GM12878 (cell line): ENCODE measurements at regions not wholly inside any gene's neighbourhood (a gene's known extent, or its start where the extent isn't known, plus 50 kb on each side); places are given as distances from the start of the nearest gene placed in this dataset.

Source experiments
- ATAC-seq: fragments of 200-7000 bp; cut with Tn5 transposase; 3 replicates; pipeline ENCODE4 v1.9.1; 2020; ENCODE audit warnings: mild to moderate bottlenecking, moderate library complexity
- BruUV-seq: library from RNA; stranded (reverse); fragments of 400-500 nt; replicated peaks from 2 replicates; lab custom pipeline; 2021; lab: Mats Ljungman, UMichigan
- CTCF ChIA-PET: fragments of 300-600 bp; sonication (Branson Sonifier 250); formaldehyde crosslinking; extraction: SDS; loops from one replicate; lab custom pipeline; 2021; ENCODE audit warnings: inconsistent platforms; lab: Yijun Ruan, JAX
- POLR2A ChIA-PET: fragments of 350-600 bp; formaldehyde crosslinking; extraction: SDS; loops from one replicate; lab custom pipeline; 2021; ENCODE audit warnings: inconsistent platforms; lab: Charles Lee
- RAD21 ChIA-PET: fragments of 300-600 bp; sonication (Branson Sonifier 250); formaldehyde crosslinking; loops from one replicate; lab custom pipeline; 2023; ENCODE audit warnings: antibody characterized with exemption; ENCODE audit not compliant: unreplicated experiment; lab: Charles Lee
- SMC1A ChIA-PET: fragments of 300-600 bp; sonication (Branson Sonifier 250); formaldehyde crosslinking; loops from one replicate; lab custom pipeline; 2023; ENCODE audit not compliant: unreplicated experiment, uncharacterized antibody; lab: Charles Lee
- DNase-seq: peaks from one replicate; pipeline ENCODE4 v3.0.0-alpha.2; 2011; ENCODE audit warnings: low read depth, low spot score
- FAIRE-seq: peaks from 3 replicates; lab custom pipeline; 2011; peaks lifted over from hg19 to GRCh38; lab: Jason Lieb, UNC
- H2AFZ ChIP-seq: 2 replicates; pipeline ENCODE4 v1.6.0; 2011; ENCODE audit warnings: low read depth, low read length, control low read depth; ENCODE audit not compliant: control insufficient read depth
- H3K27ac ChIP-seq: 2 replicates; pipeline ENCODE4 v1.5.1; 2011; ENCODE audit warnings: control low read depth; ENCODE audit not compliant: control insufficient read depth, insufficient read depth
- H3K27me3 ChIP-seq, 2 experiments: replicated peaks in 1 of 2; 2 replicates each; pipeline versions ENCODE4 v1.6.0 to v1.6.1; 2011; ENCODE audit warnings: low read length in 1 of 2; ENCODE audit not compliant: control insufficient read depth in 2 of 2, insufficient read depth in 2 of 2
- H3K36me3 ChIP-seq, 2 experiments: 2 replicates each; pipeline ENCODE4 v1.5.1; 2011; ENCODE audit warnings: low read length in 1 of 2; ENCODE audit not compliant: control insufficient read depth in 2 of 2, insufficient read depth in 2 of 2
- H3K4me1 ChIP-seq: 2 replicates; pipeline ENCODE4 v1.6.1; 2011; ENCODE audit warnings: mild to moderate bottlenecking, low read length, moderate library complexity, mixed read lengths; ENCODE audit not compliant: control insufficient read depth, insufficient read depth
- H3K4me2 ChIP-seq: 2 replicates; pipeline ENCODE4 v1.6.0; 2011; ENCODE audit warnings: control low read depth; ENCODE audit not compliant: control insufficient read depth, insufficient read depth
- H3K4me3 ChIP-seq: fragments of 200-600 bp; sonication (generic); 2 replicates; pipeline ENCODE4 v1.5.1; 2016
- H3K79me2 ChIP-seq: 2 replicates; pipeline ENCODE4 v1.6.0; 2011; ENCODE audit warnings: low read length; ENCODE audit not compliant: control insufficient read depth, insufficient read depth
- H3K9ac ChIP-seq: 2 replicates; pipeline ENCODE4 v1.8.0; 2011; ENCODE audit warnings: low read length, control low read depth, mixed read lengths; ENCODE audit not compliant: control insufficient read depth, insufficient read depth
- H3K9me3 ChIP-seq: replicated peaks from 3 replicates; pipeline ENCODE4 v1.5.1; 2011; ENCODE audit warnings: mild to moderate bottlenecking, low read length; ENCODE audit not compliant: control insufficient read depth, insufficient read depth
- H4K20me1 ChIP-seq: 2 replicates; pipeline ENCODE4 v1.6.0; 2011; ENCODE audit not compliant: control insufficient read depth, insufficient read depth
- CREB1 ChIP-seq: IDR thresholded peaks from 2 replicates; pipeline ENCODE4 v1.6.1; 2012; ENCODE audit warnings: low read depth, mild to moderate bottlenecking, inconsistent platforms
- CREM ChIP-seq: IDR thresholded peaks from 2 replicates; pipeline ENCODE4 v1.6.1; 2014; ENCODE audit warnings: antibody characterized with exemption, low read depth
- ETV6 ChIP-seq, 2 experiments: fragments of 450-650 bp in 1 of 2; IDR thresholded peaks in 1 of 2; conservative IDR thresholded peaks in 1 of 2; 2 replicates each; pipeline ENCODE4 v1.6.1; 2014; ENCODE audit warnings: antibody characterized with exemption in 1 of 2, borderline replicate concordance in 1 of 2, low read depth in 1 of 2, mild to moderate bottlenecking in 1 of 2, moderate library complexity in 1 of 2
- FOXM1 ChIP-seq: IDR thresholded peaks from 2 replicates; pipeline ENCODE4 v1.6.1; 2012; ENCODE audit warnings: low read depth, mild to moderate bottlenecking, inconsistent platforms, low read length, moderate library complexity
- JUNB ChIP-seq: IDR thresholded peaks from 2 replicates; pipeline ENCODE4 v1.6.1; 2016; ENCODE audit warnings: antibody characterized with exemption, mild to moderate bottlenecking
- MEF2A ChIP-seq: IDR thresholded peaks from 2 replicates; pipeline ENCODE4 v1.6.1; 2011; ENCODE audit warnings: low read depth, mild to moderate bottlenecking, low read length, moderate library complexity; ENCODE audit not compliant: insufficient read depth
- NR2C1 ChIP-seq: fragments of 450-650 bp; IDR thresholded peaks from 2 replicates; pipeline ENCODE4 v1.6.1; 2017; ENCODE audit warnings: antibody characterized with exemption, mild to moderate bottlenecking, moderate library complexity
- NR2C2 ChIP-seq: IDR thresholded peaks from 2 replicates; pipeline ENCODE4 v1.6.1; 2011; ENCODE audit warnings: borderline replicate concordance, low read depth; ENCODE audit not compliant: control insufficient read depth, insufficient read length
- POLR2AphosphoS2 ChIP-seq: IDR thresholded peaks from 2 replicates; pipeline ENCODE4 v1.6.1; 2011; ENCODE audit warnings: low read depth, mild to moderate bottlenecking, low read length, improper control_type of control experiment, moderate library complexity
- RB1 ChIP-seq: fragments of 450-650 bp; formaldehyde crosslinking; IDR thresholded peaks from 2 replicates; pipeline ENCODE4 v1.6.1; 2017; ENCODE audit warnings: mild to moderate bottlenecking, borderline replicate concordance
- TAF1 ChIP-seq: IDR thresholded peaks from 2 replicates; pipeline ENCODE4 v1.6.1; 2011; ENCODE audit warnings: mild to moderate bottlenecking, low read depth, low read length, borderline replicate concordance
- TCF3 ChIP-seq: IDR thresholded peaks from 2 replicates; pipeline ENCODE4 v1.6.1; 2012; ENCODE audit warnings: low read depth, mild to moderate bottlenecking, low read length, borderline replicate concordance; ENCODE audit not compliant: insufficient read depth
- ZBED1 ChIP-seq: IDR thresholded peaks from 2 replicates; pipeline ENCODE4 v1.6.1; 2016; ENCODE audit warnings: borderline replicate concordance
- ZNF207 ChIP-seq: fragments of 450-650 bp; IDR thresholded peaks from 2 replicates; pipeline ENCODE4 v1.6.1; 2014; ENCODE audit warnings: antibody characterized with exemption, mild to moderate bottlenecking, borderline replicate concordance
- WGBS: methylation state at CpG from one replicate; pipeline ENCODE4 v1.1.6; 2016; ENCODE audit warnings: low lambda C conversion rate; ENCODE audit not compliant: insufficient replicate concordance, insufficient coverage; ENCODE audit errors: missing lambda C conversion rate; 5-methylcytosine and 5-hydroxymethylcytosine counted together
- in situ Hi-C: fragments of 300-500 bp; cut with MboI; formaldehyde crosslinking; loops from 9 replicates; pipeline ENCODE4 v1.14.3; 2018; ENCODE audit warnings: mixed read lengths
- intact Hi-C: fragments of 100-400 bp; cut with micrococcal nuclease; formaldehyde crosslinking; loops from one replicate; pipeline ENCODE4 v1.14.2; 2022; ENCODE audit not compliant: unreplicated experiment
- TF ChIP-seq, protein P1 (sequence below): IDR thresholded peaks from 2 replicates; pipeline ENCODE4 v1.6.1; 2011; ENCODE audit warnings: borderline replicate concordance, low read depth, mild to moderate bottlenecking, moderate library complexity, low read length; ENCODE audit not compliant: insufficient read depth, poor library complexity, severe bottlenecking

GRCh38 chr2:156151351-156151750 is 181.2 kb downstream of the NR4A2 start:
- no peak for TF ChIP-seq ZNF207
- no peak for TF ChIP-seq NR2C2
- no peak for TF ChIP-seq ZBED1
- no peak for TF ChIP-seq RB1
- TF ChIP-seq, all 136 proteins: peak for 0
- in situ Hi-C loops = no loop called here
- H3K27me3 ChIP-seq = no peaks in the 10 kb centered on the region
- ChIA-PET CTCF (interaction anchor here (0.5 to 0.6 kb wide), 2 partner anchors 20 to 34 kb away, joined by 3 read pairs; no protein-coding TSS in a partner anchor), RAD21 (no interaction called here), SMC1A (no interaction called here), POLR2A (no interaction called here)
- no peaks in the 10 kb centered on the region for H3K4me1 ChIP-seq
- H2AFZ ChIP-seq = no peak overlapping the region
- ATAC-seq (no peak), FAIRE-seq (no peak), DNase-seq (no peak)
- no peaks in the 10 kb centered on the region for H3K9me3 ChIP-seq
- no peaks in the 10 kb centered on the region for H4K20me1 ChIP-seq
- no peak overlapping the region for H3K9ac ChIP-seq
- no peak overlapping the region for H3K4me2 ChIP-seq
- BruUV-seq = no TSS peak
- no peak overlapping the region for H3K27ac ChIP-seq
- no peak overlapping the region for H3K4me3 ChIP-seq
- 83% methylated on average over 1 of the region's 1 CpG for WGBS
- H3K36me3 ChIP-seq = no peaks in the 10 kb centered on the region
- H3K79me2 ChIP-seq = no peaks in the 10 kb centered on the region
- intact Hi-C loops = no loop called here

DNA sequence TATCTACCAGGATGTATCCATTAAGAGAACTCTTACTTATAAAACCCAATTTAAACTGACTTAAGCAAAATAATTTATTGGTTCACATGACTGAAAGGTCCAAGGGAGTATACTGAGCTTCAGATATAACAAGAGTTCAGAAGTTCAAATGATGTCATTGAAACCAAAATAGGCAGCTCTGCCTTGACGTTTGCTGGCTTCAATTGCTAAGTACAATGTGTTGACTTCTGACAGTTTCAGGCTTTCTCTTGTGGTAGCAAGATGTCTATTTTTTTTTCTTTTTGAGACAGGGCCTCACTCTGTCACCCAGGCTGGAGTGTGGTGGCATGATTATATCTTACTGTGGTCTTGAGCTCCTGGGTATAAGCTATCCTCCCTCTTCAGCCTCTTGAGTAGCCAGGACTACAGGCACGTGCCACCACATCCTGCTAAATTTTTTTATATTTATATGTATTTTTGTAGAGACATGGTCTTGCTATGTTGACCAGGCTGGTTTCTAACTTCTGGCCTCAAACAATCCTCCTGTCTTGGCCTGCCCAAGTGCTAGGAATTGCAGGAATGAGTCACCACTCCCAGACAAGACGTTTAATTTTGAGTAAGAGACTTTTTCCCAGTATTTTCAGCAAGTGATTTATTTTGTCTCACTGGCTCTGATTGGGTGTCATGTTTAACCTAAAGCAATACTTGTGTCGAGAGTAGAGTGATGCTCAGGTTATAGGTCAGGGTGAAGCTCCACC is 184.8 kb downstream of the NR4A2 start:
- no peaks in the 10 kb centered on the region for H3K9me3 ChIP-seq
- intact Hi-C loops (no loop called here), in situ Hi-C loops (no loop called here)
- ChIA-PET CTCF (interaction anchor here (1.0 to 1.1 kb wide), 2 partner anchors 11 to 20 kb away, joined by 3 read pairs; no protein-coding TSS in a partner anchor), RAD21 (interaction anchor here (0.5 kb wide), 1 partner anchor 380 kb away, joined by 3 read pairs; no protein-coding TSS in a partner anchor), SMC1A (interaction anchor here (0.6 to 1.2 kb wide), 5 partner anchors 12 to 545 kb away, joined by 3 to 4 read pairs (median 3); no protein-coding TSS in a partner anchor), POLR2A (no interaction called here)
- H3K27me3 ChIP-seq = no peaks in the 10 kb centered on the region
- ATAC-seq (peak; percentile 89), DNase-seq (no peak), FAIRE-seq (no peak)
- WGBS = 9% methylated on average over 4 of the region's 4 CpGs
- no TSS peak for BruUV-seq
- no peaks in the 10 kb centered on the region for H4K20me1 ChIP-seq
- no peak overlapping the region for H3K4me2 ChIP-seq
- no peak overlapping the region for H3K4me3 ChIP-seq
- H3K79me2 ChIP-seq = no peaks in the 10 kb centered on the region
- H2AFZ ChIP-seq = no peak overlapping the region
- H3K4me1 ChIP-seq = no peaks in the 10 kb centered on the region
- H3K9ac ChIP-seq = no peak overlapping the region
- no peak overlapping the region for H3K27ac ChIP-seq
- no peaks in the 10 kb centered on the region for H3K36me3 ChIP-seq
- TF ChIP-seq TAF1 (no peak), NR2C1 (no peak), POLR2AphosphoS2 (no peak), ETV6 (conservative IDR thresholded peaks at IDR 0.05 in 1 of 2, IDR thresholded peaks at IDR 0.05 in 1 of 2; ENCODE audit: borderline replicate concordance in 1 of 2, low read depth in 1 of 2) (0 out of 4 replicates have a peak, but pooled peaks of 1 of the 2 experiments have one; percentile 32), CREM (peak; percentile 77; the same call in 1 of the 2 replicates), TCF3 (no peak), MEF2A (peak; percentile 94), JUNB (peak; percentile 75), FOXM1 (peak; percentile 47; the same call in 1 of the 2 replicates), CREB1 (peak; percentile 59; the same call in 1 of the 2 replicates)
- TF ChIP-seq, protein P1, sequence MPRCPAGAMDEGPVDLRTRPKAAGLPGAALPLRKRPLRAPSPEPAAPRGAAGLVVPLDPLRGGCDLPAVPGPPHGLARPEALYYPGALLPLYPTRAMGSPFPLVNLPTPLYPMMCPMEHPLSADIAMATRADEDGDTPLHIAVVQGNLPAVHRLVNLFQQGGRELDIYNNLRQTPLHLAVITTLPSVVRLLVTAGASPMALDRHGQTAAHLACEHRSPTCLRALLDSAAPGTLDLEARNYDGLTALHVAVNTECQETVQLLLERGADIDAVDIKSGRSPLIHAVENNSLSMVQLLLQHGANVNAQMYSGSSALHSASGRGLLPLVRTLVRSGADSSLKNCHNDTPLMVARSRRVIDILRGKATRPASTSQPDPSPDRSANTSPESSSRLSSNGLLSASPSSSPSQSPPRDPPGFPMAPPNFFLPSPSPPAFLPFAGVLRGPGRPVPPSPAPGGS = peak; percentile 14
